ENCODE measurements at regions not wholly inside any gene's neighbourhood (a gene's known extent, or its start where the extent isn't known, plus 50 kb on each side); places are given as distances from the start of the nearest gene placed in this dataset.

DNA sequence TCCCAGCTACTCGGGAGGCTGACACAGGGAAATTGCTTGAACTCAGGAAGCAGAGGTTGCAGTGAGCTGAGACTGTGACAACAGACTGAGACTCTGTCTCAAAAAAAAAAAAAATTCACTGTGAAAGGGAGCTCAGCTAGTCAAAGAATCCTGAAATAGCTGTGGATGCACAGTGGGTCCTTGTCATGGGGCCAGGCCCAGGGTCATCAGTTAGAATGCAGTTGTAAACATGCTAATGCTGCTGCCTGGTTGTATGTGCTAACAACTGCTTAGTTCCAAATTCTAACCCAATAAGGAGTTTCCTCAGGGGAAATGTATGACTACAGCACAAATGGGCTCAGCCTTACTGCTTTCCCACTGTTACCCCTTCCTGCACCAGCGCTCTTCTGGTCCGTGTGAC is 84.0 kb downstream of the PALM2AKAP2 start:
- H3K4me3 Mint-ChIP-seq: no peak overlapping the region
- ATAC-seq (replicated peaks): no peak
- H3K27ac Mint-ChIP-seq: no peak overlapping the region
- no peak for DNase-seq
- peaks cover 7 to 16% of the 10 kb centered on the region in 2 donors for H3K27me3 Mint-ChIP-seq
- H3K4me1 Mint-ChIP-seq: no peaks in the 10 kb centered on the region
- no peaks in the 10 kb centered on the region for H3K36me3 Mint-ChIP-seq
- no peaks in the 10 kb centered on the region for H3K9me3 Mint-ChIP-seq

GRCh38 chr9:109865521-109865920 is 85.5 kb downstream of the PALM2AKAP2 start:
- ATAC-seq (replicated peaks): no peak
- Mint-ChIP-seq H3K36me3 (no peaks in the 10 kb centered on the region), H3K4me3 (no peak overlapping the region), H3K4me1 (no peaks in the 10 kb centered on the region), H3K27ac (no peak overlapping the region), H3K9me3 (no peaks in the 10 kb centered on the region), H3K27me3 (peaks cover 7 to 19% of the 10 kb centered on the region in 2 donors)
- DNase-seq: no peak

DNA sequence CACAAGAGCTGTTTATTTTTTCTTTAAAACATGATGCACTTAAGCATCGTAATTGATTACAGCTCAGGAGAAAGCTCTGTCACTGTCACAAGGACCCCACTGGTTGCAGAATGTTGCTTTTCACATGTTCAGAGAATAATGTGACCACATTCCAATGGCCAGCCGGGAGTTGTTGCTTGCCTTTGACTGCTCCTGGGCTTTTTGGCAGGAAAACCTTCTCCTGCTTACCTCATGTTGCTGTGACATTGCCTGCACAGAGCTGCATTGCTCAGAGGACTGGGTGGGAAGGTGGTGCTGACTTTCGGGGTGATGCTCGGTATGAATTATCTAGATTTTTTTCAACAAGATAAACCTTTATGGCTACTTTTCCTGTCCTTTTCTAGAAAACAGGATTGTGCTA is 88.2 kb downstream of the PALM2AKAP2 start:
- peaks cover 0 to 7% of the 10 kb centered on the region in 2 donors for H3K4me1 Mint-ChIP-seq
- no peak overlapping the region for H3K27ac Mint-ChIP-seq
- H3K9me3 Mint-ChIP-seq: no peaks in the 10 kb centered on the region
- H3K27me3 Mint-ChIP-seq: peaks cover 14 to 20% of the 10 kb centered on the region in 2 donors
- DNase-seq: no peak
- no peak for ATAC-seq (replicated peaks)
- no peaks in the 10 kb centered on the region for H3K36me3 Mint-ChIP-seq
- no peak overlapping the region for H3K4me3 Mint-ChIP-seq

GRCh38 chr9:109868722-109869121 is 88.7 kb downstream of the PALM2AKAP2 start:
- peaks cover 14 to 20% of the 10 kb centered on the region in 2 donors for H3K27me3 Mint-ChIP-seq
- no peaks in the 10 kb centered on the region for H3K36me3 Mint-ChIP-seq
- H3K4me3 Mint-ChIP-seq: no peak overlapping the region
- ATAC-seq (replicated peaks) (no peak), DNase-seq (no peak)
- H3K27ac Mint-ChIP-seq: no peak overlapping the region
- peaks cover 0 to 7% of the 10 kb centered on the region in 2 donors for H3K4me1 Mint-ChIP-seq
- no peaks in the 10 kb centered on the region for H3K9me3 Mint-ChIP-seq

- ATAC-seq (replicated peaks): no peak
- Mint-ChIP-seq H3K4me3 (no peak overlapping the region), H3K9me3 (no peaks in the 10 kb centered on the region), H3K4me1 (peaks cover 0 to 7% of the 10 kb centered on the region in 2 donors), H3K27me3 (peaks cover 21 to 28% of the 10 kb centered on the region in 2 donors), H3K36me3 (no peaks in the 10 kb centered on the region), H3K27ac (no peak overlapping the region)
- DNase-seq: no peak
These were observed 90.4 kb downstream of the PALM2AKAP2 start for GRCh38 chr9:109870365-109870764.

DNA sequence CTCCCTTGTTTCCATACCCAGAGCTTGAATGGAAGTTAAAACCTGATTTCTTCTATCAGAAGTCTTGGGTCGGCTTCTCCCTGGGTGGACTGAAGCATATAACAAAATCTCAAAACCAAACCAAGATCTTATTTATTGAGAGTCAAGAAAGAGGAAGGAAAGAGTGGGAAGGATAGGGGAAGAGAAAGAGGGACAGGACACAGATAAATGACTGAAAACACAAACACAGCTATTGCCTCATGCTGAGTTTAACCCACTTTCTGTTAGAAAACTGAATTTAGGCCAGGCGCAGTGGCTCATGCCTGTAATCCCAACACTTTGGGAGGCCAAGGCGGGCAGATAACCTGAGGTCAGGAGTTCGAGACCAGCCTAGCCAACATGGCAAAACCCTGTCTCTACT is 92.9 kb downstream of the PALM2AKAP2 start:
- ATAC-seq (replicated peaks) (no peak), DNase-seq (no peak)
- Mint-ChIP-seq H3K4me1 (peaks cover 0 to 7% of the 10 kb centered on the region in 2 donors), H3K27me3 (peaks cover 20 to 28% of the 10 kb centered on the region in 2 donors), H3K36me3 (no peaks in the 10 kb centered on the region), H3K4me3 (no peak overlapping the region), H3K9me3 (no peaks in the 10 kb centered on the region), H3K27ac (no peak overlapping the region)

- H3K4me1 Mint-ChIP-seq: peaks cover 4 to 11% of the 10 kb centered on the region in 2 donors
- ATAC-seq (replicated peaks): no peak
- H3K36me3 Mint-ChIP-seq: no peaks in the 10 kb centered on the region
- no peak overlapping the region for H3K27ac Mint-ChIP-seq
- no peak for DNase-seq
- H3K9me3 Mint-ChIP-seq: no peaks in the 10 kb centered on the region
- H3K27me3 Mint-ChIP-seq: peaks cover 20 to 21% of the 10 kb centered on the region in 2 donors
- no peak overlapping the region for H3K4me3 Mint-ChIP-seq
These were observed 95.6 kb downstream of the PALM2AKAP2 start for GRCh38 chr9:109875495-109876129.

GRCh38 chr9:109880276-109881169 is 100.5 kb downstream of the PALM2AKAP2 start:
- no peak overlapping the region for H3K27ac Mint-ChIP-seq
- H3K4me3 Mint-ChIP-seq: no peak overlapping the region
- no peaks in the 10 kb centered on the region for H3K36me3 Mint-ChIP-seq

GRCh38 chr9:109883623-109884022 is 103.6 kb downstream of the PALM2AKAP2 start:
- H3K27me3 Mint-ChIP-seq: peaks cover 0 to 5% of the 10 kb centered on the region in 2 donors
- no peak for ATAC-seq (replicated peaks)
- no peak for DNase-seq
- H3K36me3 Mint-ChIP-seq: no peaks in the 10 kb centered on the region
- H3K4me1 Mint-ChIP-seq: peaks cover 8 to 17% of the 10 kb centered on the region in 2 donors
- H3K27ac Mint-ChIP-seq: no peak overlapping the region
- H3K4me3 Mint-ChIP-seq: no peak overlapping the region
- no peaks in the 10 kb centered on the region for H3K9me3 Mint-ChIP-seq

More at GRCh38 chr9:109880276-109881169, 100.5 kb downstream of the PALM2AKAP2 start:
- Mint-ChIP-seq H3K27me3 (peaks cover 6 to 9% of the 10 kb centered on the region in 2 donors), H3K4me1 (peaks cover 4% of the 10 kb centered on the region in 2 donors), H3K9me3 (no peaks in the 10 kb centered on the region)
- DNase-seq (peak; percentile 13), ATAC-seq (replicated peaks) (peak; percentile 73 to 78)

GRCh38 chr9:109886041-109886440 is 106.0 kb downstream of the PALM2AKAP2 start:
- ATAC-seq (replicated peaks) (no peak), DNase-seq (no peak)
- Mint-ChIP-seq H3K27ac (no peak overlapping the region), H3K9me3 (no peaks in the 10 kb centered on the region), H3K4me3 (no peak overlapping the region), H3K4me1 (peaks cover 4 to 13% of the 10 kb centered on the region in 2 donors), H3K27me3 (no peaks in the 10 kb centered on the region), H3K36me3 (no peaks in the 10 kb centered on the region)

DNA sequence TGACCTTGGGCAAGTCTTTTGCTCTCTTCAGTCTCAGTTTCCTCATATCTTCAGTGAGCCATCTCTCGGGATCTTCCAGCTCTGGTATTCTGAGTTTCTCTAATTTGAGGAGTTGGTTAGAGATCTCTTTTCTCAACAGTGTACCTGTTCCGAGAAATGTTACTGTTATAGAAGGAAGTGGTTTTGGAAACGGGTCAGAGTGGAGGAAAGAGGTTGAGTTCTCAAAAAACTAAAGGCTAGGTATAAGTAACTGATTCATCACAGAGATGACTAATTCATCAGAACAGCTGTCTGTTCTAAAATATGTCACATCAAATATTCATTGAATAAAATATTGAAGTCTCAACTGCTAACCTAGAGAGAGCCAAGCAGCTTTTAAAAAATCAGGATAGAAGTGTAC is 106.6 kb downstream of the PALM2AKAP2 start:
- H3K36me3 Mint-ChIP-seq: no peaks in the 10 kb centered on the region
- no peaks in the 10 kb centered on the region for H3K27me3 Mint-ChIP-seq
- H3K4me3 Mint-ChIP-seq: no peak overlapping the region
- ATAC-seq (replicated peaks) (peak; percentile 83 to 88), DNase-seq (no peak)
- H3K4me1 Mint-ChIP-seq: peaks cover 4 to 13% of the 10 kb centered on the region in 2 donors
- no peak overlapping the region for H3K27ac Mint-ChIP-seq
- no peaks in the 10 kb centered on the region for H3K9me3 Mint-ChIP-seq

GRCh38 chr9:109887079-109887478 is 107.1 kb downstream of the PALM2AKAP2 start:
- no peaks in the 10 kb centered on the region for H3K36me3 Mint-ChIP-seq
- H3K9me3 Mint-ChIP-seq: no peaks in the 10 kb centered on the region
- peaks cover 4 to 13% of the 10 kb centered on the region in 2 donors for H3K4me1 Mint-ChIP-seq
- H3K27me3 Mint-ChIP-seq: no peaks in the 10 kb centered on the region
- no peak for ATAC-seq (replicated peaks)
- H3K27ac Mint-ChIP-seq: no peak overlapping the region
- no peak for DNase-seq
- H3K4me3 Mint-ChIP-seq: no peak overlapping the region

DNA sequence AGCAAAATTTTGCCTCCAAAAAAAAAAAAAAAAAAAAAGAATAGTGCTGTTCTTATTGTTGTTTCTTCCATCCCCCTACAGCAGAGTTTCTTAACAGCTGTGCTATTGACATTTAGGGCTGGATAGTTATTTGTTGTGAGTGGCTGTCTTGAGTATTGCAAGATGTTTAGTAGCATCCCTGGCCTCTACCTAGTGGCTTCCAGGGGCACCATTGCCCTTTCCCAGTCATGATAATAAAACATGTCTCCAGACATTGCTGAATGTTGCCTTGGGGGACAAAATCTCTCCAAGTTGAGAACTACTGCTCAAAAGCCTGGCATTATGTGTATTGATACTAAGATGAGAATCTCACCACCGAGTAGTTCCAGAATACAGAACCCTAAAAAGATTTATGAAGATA is 108.7 kb downstream of the PALM2AKAP2 start:
- ATAC-seq (replicated peaks): no peak
- Mint-ChIP-seq H3K9me3 (no peaks in the 10 kb centered on the region), H3K27me3 (no peaks in the 10 kb centered on the region), H3K4me3 (no peak overlapping the region), H3K4me1 (peaks cover 8 to 13% of the 10 kb centered on the region in 2 donors), H3K27ac (no peak overlapping the region), H3K36me3 (no peaks in the 10 kb centered on the region)
- DNase-seq: no peak

DNA sequence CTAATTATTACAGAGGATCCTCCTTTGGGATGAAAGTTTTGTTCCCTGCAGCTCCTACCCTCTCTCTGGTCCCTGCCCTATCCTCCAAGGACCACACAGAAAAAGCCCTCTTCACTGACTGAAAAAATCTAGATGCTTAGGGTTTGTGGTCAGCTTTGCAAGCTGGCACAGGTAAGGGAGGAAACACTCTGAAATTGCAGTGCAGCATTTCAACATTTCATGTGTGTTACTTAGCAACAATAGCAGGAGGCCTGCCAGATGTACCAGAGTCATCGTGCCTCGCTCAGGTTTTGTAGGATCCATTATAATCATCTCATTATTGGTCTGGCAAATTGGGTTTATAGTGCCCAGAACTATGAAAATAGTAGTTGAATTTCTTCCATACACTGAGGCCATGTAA is 109.5 kb downstream of the PALM2AKAP2 start:
- Mint-ChIP-seq H3K4me3 (no peak overlapping the region), H3K9me3 (no peaks in the 10 kb centered on the region), H3K4me1 (peaks cover 10 to 16% of the 10 kb centered on the region in 2 donors), H3K36me3 (no peaks in the 10 kb centered on the region), H3K27ac (no peak overlapping the region), H3K27me3 (no peaks in the 10 kb centered on the region)
- ATAC-seq (replicated peaks) (no peak), DNase-seq (no peak)

- Mint-ChIP-seq H3K36me3 (no peaks in the 10 kb centered on the region), H3K27me3 (no peaks in the 10 kb centered on the region), H3K4me1 (peaks cover 22% of the 10 kb centered on the region in 2 donors), H3K27ac (no peak overlapping the region), H3K4me3 (no peak overlapping the region), H3K9me3 (no peaks in the 10 kb centered on the region)
- ATAC-seq (replicated peaks) (no peak), DNase-seq (no peak)
These were observed 113.2 kb downstream of the PALM2AKAP2 start for GRCh38 chr9:109893241-109893640.
